ENCODE measurements at regions not wholly inside any gene's neighbourhood (a gene's known extent, or its start where the extent isn't known, plus 50 kb on each side); places are given as distances from the start of the nearest gene placed in this dataset.

DNA sequence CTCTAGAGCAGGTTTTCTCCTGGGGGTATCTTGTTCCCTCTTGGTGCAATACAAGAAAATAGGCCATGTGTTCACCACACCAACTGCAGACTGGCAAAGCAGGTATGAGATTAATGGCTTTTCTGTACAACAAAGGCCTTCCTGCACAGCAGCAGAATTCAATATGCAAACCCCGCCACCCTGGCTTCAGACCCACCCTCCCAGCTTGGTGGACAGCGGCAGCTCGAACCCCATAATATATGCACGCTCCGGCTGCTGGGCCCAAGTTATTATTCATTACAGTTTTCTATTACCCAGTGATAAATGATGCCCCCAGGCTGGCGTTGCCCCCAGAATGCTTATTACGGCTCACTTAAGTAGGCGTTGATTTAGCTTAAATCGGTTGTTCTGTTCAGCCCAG is 144.2 kb downstream of the RRAGC start:
- TF ChIP-seq, protein P1, sequence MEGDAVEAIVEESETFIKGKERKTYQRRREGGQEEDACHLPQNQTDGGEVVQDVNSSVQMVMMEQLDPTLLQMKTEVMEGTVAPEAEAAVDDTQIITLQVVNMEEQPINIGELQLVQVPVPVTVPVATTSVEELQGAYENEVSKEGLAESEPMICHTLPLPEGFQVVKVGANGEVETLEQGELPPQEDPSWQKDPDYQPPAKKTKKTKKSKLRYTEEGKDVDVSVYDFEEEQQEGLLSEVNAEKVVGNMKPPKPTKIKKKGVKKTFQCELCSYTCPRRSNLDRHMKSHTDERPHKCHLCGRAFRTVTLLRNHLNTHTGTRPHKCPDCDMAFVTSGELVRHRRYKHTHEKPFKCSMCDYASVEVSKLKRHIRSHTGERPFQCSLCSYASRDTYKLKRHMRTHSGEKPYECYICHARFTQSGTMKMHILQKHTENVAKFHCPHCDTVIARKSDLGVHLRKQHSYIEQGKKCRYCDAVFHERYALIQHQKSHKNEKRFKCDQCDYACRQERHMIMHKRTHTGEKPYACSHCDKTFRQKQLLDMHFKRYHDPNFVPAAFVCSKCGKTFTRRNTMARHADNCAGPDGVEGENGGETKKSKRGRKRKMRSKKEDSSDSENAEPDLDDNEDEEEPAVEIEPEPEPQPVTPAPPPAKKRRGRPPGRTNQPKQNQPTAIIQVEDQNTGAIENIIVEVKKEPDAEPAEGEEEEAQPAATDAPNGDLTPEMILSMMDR (IDR thresholded peaks at IDR 0.05), result no peak
- TF ChIP-seq EZH2 (IDR thresholded peaks at IDR 0.05), result no peak
- TF ChIP-seq EZH2phosphoT487 (IDR thresholded peaks at IDR 0.05), result no peak
- DNase-seq (ENCODE audit: low spot score), result no peak
- Mint-ChIP-seq H3K4me3 (no peak overlapping the region), H3K4me1 (no peaks in the 10 kb centered on the region), H3K27me3 (ENCODE audit: insufficient read depth, low read depth) (peaks cover 4% of the 10 kb centered on the region), H3K27ac (no peak overlapping the region), H3K36me3 (no peaks in the 10 kb centered on the region), H3K9me3 (no peaks in the 10 kb centered on the region)
- no peaks in the 10 kb centered on the region for H3K4me1 ChIP-seq
- no peaks in the 10 kb centered on the region for H3K79me2 ChIP-seq (ENCODE audit: low read depth)
- no peak overlapping the region for H3K27ac ChIP-seq
- no peak overlapping the region for H3K9ac ChIP-seq
- no peak overlapping the region for H3K4me2 ChIP-seq
- no peak overlapping the region for H2AFZ ChIP-seq (replicated peaks)
- H3K9me3 ChIP-seq (ENCODE audit: low read depth), result no peaks in the 10 kb centered on the region
- H3K4me3 ChIP-seq, result no peak overlapping the region
- H3K36me3 ChIP-seq, result no peaks in the 10 kb centered on the region
- no peaks in the 10 kb centered on the region for H4K20me1 ChIP-seq (ENCODE audit: low read depth)
- no peaks in the 10 kb centered on the region for H3F3A ChIP-seq (ENCODE audit: low read depth)
- no peaks in the 10 kb centered on the region for H3K27me3 ChIP-seq

DNA sequence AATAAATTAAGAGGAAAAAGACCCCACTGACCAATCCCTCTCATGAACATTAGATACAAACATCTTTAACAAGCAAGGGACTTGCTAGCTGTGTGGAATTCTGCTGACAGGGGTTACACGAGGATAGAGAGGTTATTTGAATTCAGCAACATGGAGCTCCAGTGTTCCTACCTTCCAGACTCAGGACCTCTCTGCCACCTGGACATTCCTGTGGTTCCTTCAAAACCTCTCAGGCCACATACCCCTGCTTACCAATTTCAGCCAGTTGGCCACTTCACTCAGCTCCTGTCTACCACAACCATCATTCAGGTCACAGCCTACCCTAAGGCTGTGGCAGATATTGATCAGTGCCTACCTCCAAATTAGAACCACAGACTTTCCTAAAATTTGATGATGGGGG is 147.5 kb downstream of the RRAGC start:
- TF ChIP-seq, protein P1 (IDR thresholded peaks at IDR 0.05), result no peak
- TF ChIP-seq EZH2 (IDR thresholded peaks at IDR 0.05), result no peak
- TF ChIP-seq EZH2phosphoT487 (IDR thresholded peaks at IDR 0.05), result no peak
- Histone ChIP-seq H3K9me3 (ENCODE audit: low read depth) (no peaks in the 10 kb centered on the region), H3K27ac (no peak overlapping the region), H3F3A (ENCODE audit: low read depth) (no peaks in the 10 kb centered on the region), H3K4me3 (no peak overlapping the region), H4K20me1 (ENCODE audit: low read depth) (no peaks in the 10 kb centered on the region), H3K27me3 (no peaks in the 10 kb centered on the region), H3K9ac (no peak overlapping the region), H3K79me2 (ENCODE audit: low read depth) (no peaks in the 10 kb centered on the region), H3K4me1 (no peaks in the 10 kb centered on the region), H2AFZ (replicated peaks) (no peak overlapping the region), H3K4me2 (no peak overlapping the region), H3K36me3 (no peaks in the 10 kb centered on the region)
- DNase-seq (ENCODE audit: low spot score), result no peak
- no peaks in the 10 kb centered on the region for H3K36me3 Mint-ChIP-seq
- H3K27ac Mint-ChIP-seq, result no peak overlapping the region
- H3K4me3 Mint-ChIP-seq, result no peak overlapping the region
- no peaks in the 10 kb centered on the region for H3K4me1 Mint-ChIP-seq
- peaks cover 4% of the 10 kb centered on the region for H3K27me3 Mint-ChIP-seq (ENCODE audit: insufficient read depth, low read depth)
- peaks cover 4% of the 10 kb centered on the region for H3K9me3 Mint-ChIP-seq

DNA sequence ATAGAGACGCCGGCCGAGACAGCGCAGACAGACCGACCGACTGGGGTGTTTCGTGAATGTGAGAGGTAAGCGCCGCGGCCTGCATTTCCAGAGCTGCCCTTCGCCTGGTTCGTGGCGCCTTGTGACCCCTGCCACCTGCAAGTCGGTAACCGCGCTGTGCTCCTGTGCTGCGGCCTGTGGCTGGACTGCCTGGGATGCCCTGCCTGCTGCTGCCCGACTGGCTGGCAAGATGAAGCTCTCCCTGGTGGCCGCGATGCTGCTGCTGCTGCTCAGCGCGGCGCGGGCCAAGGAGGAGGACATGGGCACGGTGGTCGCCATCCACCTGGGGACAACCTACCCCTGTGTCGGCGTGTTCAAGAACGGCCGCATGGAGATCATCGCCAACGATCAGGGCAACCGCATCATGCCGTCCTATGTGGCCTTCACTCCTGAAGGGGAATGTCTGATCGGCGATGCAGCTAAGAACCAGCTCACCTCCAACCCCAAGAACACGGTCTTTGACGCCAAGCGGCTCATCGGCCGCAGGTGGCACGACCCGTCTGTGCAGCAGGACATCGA is 150.8 kb downstream of the RRAGC start:
- peaks cover 17% of the 10 kb centered on the region for H3K9me3 Mint-ChIP-seq
- H3K27me3 Mint-ChIP-seq (ENCODE audit: insufficient read depth, low read depth), result no peaks in the 10 kb centered on the region
- TF ChIP-seq, protein P1 (IDR thresholded peaks at IDR 0.05), result no peak
- TF ChIP-seq EZH2 (IDR thresholded peaks at IDR 0.05), result no peak
- no peak for TF ChIP-seq EZH2phosphoT487 (IDR thresholded peaks at IDR 0.05)

More for the DNA sequence above, 150.8 kb downstream of the RRAGC start:
- no peaks in the 10 kb centered on the region for H3K36me3 ChIP-seq
- no peak for DNase-seq (ENCODE audit: low spot score)
- H3K4me3 Mint-ChIP-seq, result no peak overlapping the region
- peaks cover 9% of the 10 kb centered on the region for H3K9me3 ChIP-seq (ENCODE audit: low read depth)
- H3F3A ChIP-seq (ENCODE audit: low read depth), result no peaks in the 10 kb centered on the region
- no peak overlapping the region for H3K27ac Mint-ChIP-seq
- no peaks in the 10 kb centered on the region for H3K4me1 ChIP-seq
- H3K79me2 ChIP-seq (ENCODE audit: low read depth), result no peaks in the 10 kb centered on the region
- no peaks in the 10 kb centered on the region for H3K27me3 ChIP-seq
- peaks cover 2% of the 10 kb centered on the region for H3K36me3 Mint-ChIP-seq
- H2AFZ ChIP-seq (replicated peaks), result no peak overlapping the region
- no peak overlapping the region for H3K4me3 ChIP-seq
- H3K27ac ChIP-seq, result no peak overlapping the region
- no peaks in the 10 kb centered on the region for H3K4me1 Mint-ChIP-seq
- H3K9ac ChIP-seq, result no peak overlapping the region
- no peak overlapping the region for H3K4me2 ChIP-seq
- H4K20me1 ChIP-seq (ENCODE audit: low read depth), result no peaks in the 10 kb centered on the region
